H7 (cell line): ENCODE measurements at regions not wholly inside any gene's neighbourhood (a gene's known extent, or its start where the extent isn't known, plus 50 kb on each side); places are given as distances from the start of the nearest gene placed in this dataset.

Experiments
- DNase-seq: peaks from one replicate; pipeline ENCODE4 v3.0.0; 2012
- H3K27me3 ChIP-seq: 2 replicates; pipeline ENCODE4 v1.6.0; 2011; ENCODE audit warnings: mild to moderate bottlenecking, low read length; ENCODE audit not compliant: control insufficient read depth, insufficient read depth
- H3K36me3 ChIP-seq: replicated peaks from 2 replicates; pipeline ENCODE4 v1.5.1; 2011; ENCODE audit warnings: low read length; ENCODE audit not compliant: control insufficient read depth, insufficient read depth
- H3K4me3 ChIP-seq: 2 replicates; pipeline ENCODE4 v1.5.1; 2011; ENCODE audit warnings: low read depth, mild to moderate bottlenecking, control low read depth, low read length, moderate library complexity; ENCODE audit not compliant: insufficient read depth

DNA sequence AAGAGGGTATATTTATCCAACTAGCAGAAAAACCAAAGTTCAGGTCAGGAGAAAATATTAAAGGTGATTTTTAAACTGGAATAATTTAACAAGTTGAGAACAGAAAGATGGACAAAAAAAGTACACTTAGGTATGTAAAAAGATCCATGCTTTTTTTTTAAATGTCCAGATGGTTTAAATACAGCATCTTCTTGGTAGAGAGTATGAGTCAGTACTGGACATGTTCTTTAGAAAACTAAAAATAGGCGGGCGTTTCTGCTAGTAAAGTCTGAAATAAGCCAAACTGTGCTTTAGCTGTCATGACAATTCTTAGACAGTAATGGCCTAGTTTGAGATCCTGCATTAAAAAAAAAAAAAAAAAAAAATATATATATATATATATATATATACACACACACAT, 255.9 kb upstream of the ST8SIA4 start:
- H3K36me3 ChIP-seq = no peaks in the 10 kb centered on the region
- DNase-seq = no peak
- no peak overlapping the region for H3K4me3 ChIP-seq
- H3K27me3 ChIP-seq = no peaks in the 10 kb centered on the region

DNA sequence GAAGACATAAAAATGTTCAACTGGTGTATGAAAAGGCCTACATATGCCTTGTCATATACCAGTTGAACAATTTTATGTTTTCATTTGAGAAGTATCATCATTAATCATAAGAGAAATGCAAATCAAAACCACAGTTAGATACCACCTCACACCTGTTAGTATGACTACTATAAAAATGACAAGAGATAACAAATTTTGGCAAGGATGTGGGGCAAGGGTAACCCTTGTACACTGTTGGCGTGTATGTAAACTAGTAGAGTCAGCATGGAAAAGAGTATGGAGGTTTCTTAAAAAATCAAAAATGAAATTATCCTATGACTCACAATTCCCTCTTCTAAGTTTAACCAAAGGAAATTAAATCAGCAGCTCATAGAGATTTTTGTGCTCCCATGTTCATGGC, 250.4 kb upstream of the ST8SIA4 start:
- no peaks in the 10 kb centered on the region for H3K36me3 ChIP-seq
- H3K4me3 ChIP-seq = no peak overlapping the region
- no peaks in the 10 kb centered on the region for H3K27me3 ChIP-seq
- DNase-seq = no peak

DNA sequence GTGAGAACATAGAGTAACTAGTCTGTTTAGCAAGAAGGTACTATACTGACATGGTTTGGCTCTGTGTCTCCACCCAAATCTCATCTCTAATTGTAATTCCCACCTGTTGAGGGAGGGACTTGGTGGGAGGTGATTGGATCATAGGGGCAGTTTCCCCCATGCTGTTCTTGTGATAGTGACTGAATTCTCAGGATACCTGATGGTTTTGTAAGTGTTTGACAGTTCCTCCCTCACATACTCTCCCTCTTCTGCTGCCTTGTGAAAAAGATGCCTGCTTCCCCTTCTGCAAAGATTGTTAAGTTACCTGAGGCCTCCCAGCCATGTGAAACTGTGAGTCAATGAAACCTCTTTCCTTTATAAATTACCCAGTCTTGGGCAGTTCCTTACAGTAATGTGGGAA, 240.4 kb upstream of the ST8SIA4 start:
- H3K27me3 ChIP-seq = no peaks in the 10 kb centered on the region
- no peaks in the 10 kb centered on the region for H3K36me3 ChIP-seq
- no peak for DNase-seq
- no peak overlapping the region for H3K4me3 ChIP-seq

DNA sequence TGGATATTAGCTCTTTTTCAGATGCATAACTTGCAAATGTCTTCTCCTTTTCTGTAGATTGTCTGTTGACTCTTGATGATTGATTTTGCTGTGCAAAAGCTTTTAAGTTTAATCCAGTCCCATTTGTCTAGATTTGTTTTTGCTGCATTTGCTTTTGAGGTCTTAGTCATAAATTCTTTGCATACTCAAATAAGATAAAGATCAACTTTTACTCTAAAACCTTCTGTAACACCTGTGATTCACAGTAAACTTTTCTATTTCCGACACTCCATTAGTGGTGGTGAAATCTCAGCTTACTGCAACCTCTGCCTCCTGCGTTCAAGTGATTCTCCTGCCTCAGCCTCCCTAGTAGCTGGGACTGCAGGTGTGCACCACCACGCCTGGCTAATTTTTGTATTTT, 239.0 kb upstream of the ST8SIA4 start:
- no peaks in the 10 kb centered on the region for H3K36me3 ChIP-seq
- H3K27me3 ChIP-seq = no peaks in the 10 kb centered on the region
- no peak for DNase-seq
- no peak overlapping the region for H3K4me3 ChIP-seq

DNA sequence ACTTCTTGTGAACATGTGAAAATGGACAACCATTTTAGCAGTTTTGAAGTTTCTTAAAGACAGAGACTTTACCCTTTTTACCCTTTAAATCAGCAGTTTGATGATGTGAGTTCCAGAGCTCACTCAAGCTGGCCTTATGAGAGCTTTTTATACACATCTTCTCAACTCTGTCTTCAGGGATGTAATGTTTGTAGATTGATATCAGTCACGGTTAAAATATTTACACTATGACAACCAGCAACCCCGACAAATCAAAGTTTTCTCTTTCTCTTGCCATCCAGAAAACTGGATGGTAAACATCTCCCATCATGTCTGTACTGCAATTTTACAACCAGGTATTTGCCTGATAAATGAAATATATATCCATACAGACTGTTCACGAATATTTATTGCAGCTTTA, 233.4 kb upstream of the ST8SIA4 start:
- Histone ChIP-seq H3K27me3 (no peaks in the 10 kb centered on the region), H3K4me3 (no peak overlapping the region), H3K36me3 (no peaks in the 10 kb centered on the region)
- no peak for DNase-seq

DNA sequence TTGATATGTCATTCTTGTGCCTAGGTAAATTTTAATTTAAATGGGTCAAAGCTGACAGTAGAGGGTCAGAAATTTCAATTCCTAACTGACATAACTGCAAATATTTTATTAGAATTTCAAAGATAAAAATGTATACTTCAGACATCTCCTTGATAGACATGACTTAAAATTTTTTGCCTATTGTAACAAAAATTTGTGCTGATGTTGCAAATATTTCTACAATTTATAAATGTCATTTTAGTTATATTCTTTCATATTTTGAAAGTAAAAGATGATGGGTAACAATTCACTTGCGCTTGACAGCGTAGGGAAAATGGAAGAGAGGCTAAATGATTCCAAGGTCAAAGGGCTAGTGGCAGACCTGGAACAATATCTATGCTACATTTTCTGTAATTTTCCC, 220.3 kb upstream of the ST8SIA4 start:
- H3K36me3 ChIP-seq = no peaks in the 10 kb centered on the region
- no peak overlapping the region for H3K4me3 ChIP-seq
- no peak for DNase-seq
- no peaks in the 10 kb centered on the region for H3K27me3 ChIP-seq

DNA sequence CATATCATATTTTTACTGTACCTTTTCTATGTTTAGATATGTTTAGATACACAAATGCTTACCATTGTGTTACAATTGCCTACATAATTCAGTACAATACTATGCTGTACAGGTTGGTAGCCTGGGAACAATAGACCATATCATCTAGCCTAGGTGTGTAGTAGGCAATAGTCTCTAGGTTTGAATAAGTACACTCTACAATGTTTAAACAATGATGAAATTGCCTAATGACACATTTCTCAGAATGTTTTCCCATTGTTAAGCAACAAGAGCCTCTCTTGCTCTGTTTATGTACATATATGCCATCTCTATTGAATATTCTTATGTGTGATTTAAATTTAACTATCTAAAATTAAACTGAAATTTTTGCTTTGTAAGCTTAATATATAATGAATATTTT, 209.6 kb upstream of the ST8SIA4 start:
- no peaks in the 10 kb centered on the region for H3K36me3 ChIP-seq
- H3K27me3 ChIP-seq = no peaks in the 10 kb centered on the region
- no peak overlapping the region for H3K4me3 ChIP-seq
- no peak for DNase-seq

GRCh38 chr5:101103874-101104273, 200.8 kb upstream of the ST8SIA4 start:
- Histone ChIP-seq H3K4me3 (no peak overlapping the region), H3K27me3 (no peaks in the 10 kb centered on the region), H3K36me3 (no peaks in the 10 kb centered on the region)
- no peak for DNase-seq

DNA sequence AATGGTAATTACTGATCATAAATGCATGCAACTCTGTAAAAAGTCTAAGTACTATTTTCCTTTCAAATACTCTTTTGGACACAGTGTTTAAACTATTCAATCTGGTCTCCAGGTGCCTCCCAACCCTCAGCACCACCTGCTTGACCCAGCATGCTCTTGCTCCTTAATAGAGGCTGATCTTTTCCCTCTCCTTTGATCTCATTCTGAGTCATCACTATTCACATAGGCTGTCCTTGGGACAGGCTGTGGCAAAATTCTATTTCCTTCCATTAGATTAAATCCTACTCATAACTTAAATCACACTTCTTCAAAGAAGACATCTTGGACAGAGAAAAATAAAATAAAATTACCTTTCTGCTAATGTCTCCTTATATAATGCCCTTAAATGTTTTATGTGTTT, 199.4 kb upstream of the ST8SIA4 start:
- Histone ChIP-seq H3K4me3 (no peak overlapping the region), H3K27me3 (no peaks in the 10 kb centered on the region), H3K36me3 (no peaks in the 10 kb centered on the region)
- DNase-seq = no peak

- Histone ChIP-seq H3K4me3 (no peak overlapping the region), H3K27me3 (no peaks in the 10 kb centered on the region), H3K36me3 (no peaks in the 10 kb centered on the region)
- DNase-seq = no peak
These were observed 188.8 kb upstream of the ST8SIA4 start for GRCh38 chr5:101091902-101092301.

DNA sequence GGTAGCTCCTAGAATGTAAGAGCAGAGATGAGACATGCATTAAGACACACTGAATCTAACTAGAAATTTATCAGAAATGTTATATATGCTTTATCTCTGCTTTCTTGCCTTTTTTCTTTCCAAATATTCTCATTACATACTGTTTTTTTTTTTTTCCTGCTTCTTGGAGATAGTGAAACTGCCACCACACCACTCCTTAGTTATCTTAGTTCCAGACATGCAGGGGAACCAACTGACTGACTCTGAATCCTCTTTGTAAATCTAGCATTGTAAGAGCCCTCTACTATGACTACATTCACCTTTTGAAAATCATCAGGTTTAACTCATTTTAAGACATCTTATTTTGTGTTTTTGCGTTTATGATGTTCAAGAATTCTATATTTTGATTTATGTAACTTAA, 181.3 kb upstream of the ST8SIA4 start:
- no peak overlapping the region for H3K4me3 ChIP-seq
- no peak for DNase-seq

DNA sequence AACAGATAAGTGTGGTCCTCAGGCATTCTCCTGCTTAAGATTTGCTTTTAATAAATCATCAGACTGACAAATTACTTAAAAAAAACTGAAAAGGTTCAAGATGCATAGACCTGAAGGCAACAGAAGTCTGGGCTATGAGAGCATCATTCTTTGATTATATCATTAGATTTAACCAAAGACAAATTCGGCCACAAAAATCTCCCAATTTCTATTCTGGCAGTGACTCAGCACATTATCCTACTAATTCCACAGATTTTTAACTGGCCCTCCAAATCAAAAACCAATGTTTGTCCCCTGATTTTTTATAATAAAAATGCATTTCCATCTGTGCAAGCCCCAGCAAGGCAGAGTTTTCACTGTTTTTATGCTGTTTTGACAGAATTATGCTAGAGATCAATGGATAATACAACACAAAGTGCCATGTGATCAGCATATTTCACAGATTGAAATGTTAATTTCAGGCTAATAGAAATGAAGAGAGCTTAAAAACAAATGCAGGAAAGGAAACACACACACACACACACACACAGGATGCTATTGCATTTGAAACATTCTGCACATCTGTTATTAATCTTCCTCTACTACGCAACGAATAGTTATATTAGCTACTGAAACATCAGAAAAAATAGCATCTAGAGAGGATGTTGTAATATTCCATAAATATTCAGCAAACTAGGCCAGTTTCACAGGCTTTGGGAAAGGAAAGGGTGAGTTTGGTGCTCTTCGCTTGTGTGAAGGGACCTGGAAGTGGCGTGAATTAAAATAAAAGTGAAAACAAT, 177.6 kb upstream of the ST8SIA4 start:
- Histone ChIP-seq H3K4me3 (no peak overlapping the region), H3K27me3 (no peaks in the 10 kb centered on the region), H3K36me3 (no peaks in the 10 kb centered on the region)
- no peak for DNase-seq

More for the DNA sequence above, 181.3 kb upstream of the ST8SIA4 start:
- H3K36me3 ChIP-seq = no peaks in the 10 kb centered on the region
- no peaks in the 10 kb centered on the region for H3K27me3 ChIP-seq

DNA sequence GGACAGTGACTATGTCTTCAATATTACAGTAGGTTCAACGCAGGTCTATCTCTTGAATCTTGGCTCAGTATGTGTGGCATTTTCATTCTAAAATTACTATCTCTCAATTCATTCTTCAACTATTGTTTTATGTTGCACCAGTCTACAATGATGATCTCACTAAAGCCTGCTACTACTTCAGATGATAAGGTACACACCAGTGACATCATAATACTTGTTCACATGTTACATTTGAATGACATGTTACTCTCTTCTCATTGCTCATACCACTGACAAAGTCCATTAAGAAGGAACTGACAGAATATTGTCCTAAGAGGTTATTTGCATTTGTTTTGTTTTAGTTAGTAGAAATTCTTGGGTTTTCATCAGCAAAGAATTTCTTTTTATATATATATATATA, 165.2 kb upstream of the ST8SIA4 start:
- H3K27me3 ChIP-seq = no peaks in the 10 kb centered on the region
- H3K4me3 ChIP-seq = no peak overlapping the region
- DNase-seq = no peak
- no peaks in the 10 kb centered on the region for H3K36me3 ChIP-seq

DNA sequence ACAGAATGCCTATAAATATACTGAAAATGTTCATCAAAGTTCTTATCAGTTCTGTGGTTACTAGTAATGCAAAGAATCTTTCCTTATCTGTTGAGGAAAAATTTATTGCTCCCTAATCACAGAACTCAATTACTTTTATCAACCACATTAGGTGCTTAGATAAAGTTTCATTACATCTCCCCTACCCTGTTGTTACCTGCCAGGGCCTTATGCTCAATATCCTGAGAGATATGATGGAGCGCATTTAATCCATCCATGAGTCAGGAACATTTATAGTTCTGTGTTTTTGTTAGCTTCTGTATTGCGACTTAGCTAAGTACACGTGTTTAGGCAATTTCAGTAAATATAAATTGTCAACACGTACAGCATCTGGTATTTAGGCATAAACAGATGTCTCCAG, 164.3 kb upstream of the ST8SIA4 start:
- no peak for DNase-seq

GRCh38 chr5:101062902-101063301, 159.8 kb upstream of the ST8SIA4 start:
- no peak for DNase-seq
- H3K36me3 ChIP-seq = no peaks in the 10 kb centered on the region
- no peak overlapping the region for H3K4me3 ChIP-seq
- no peaks in the 10 kb centered on the region for H3K27me3 ChIP-seq

More for the DNA sequence above, 164.3 kb upstream of the ST8SIA4 start:
- Histone ChIP-seq H3K27me3 (no peaks in the 10 kb centered on the region), H3K4me3 (no peak overlapping the region), H3K36me3 (no peaks in the 10 kb centered on the region)

- no peak for DNase-seq
- H3K36me3 ChIP-seq = no peaks in the 10 kb centered on the region
These were observed 144.1 kb upstream of the ST8SIA4 start for GRCh38 chr5:101047181-101047580.

More at GRCh38 chr5:101047181-101047580, 144.1 kb upstream of the ST8SIA4 start:
- H3K4me3 ChIP-seq = no peak overlapping the region
- H3K27me3 ChIP-seq = no peaks in the 10 kb centered on the region
